GM13977 (cell line): ENCODE measurements at regions not wholly inside any gene's neighbourhood (a gene's known extent, or its start where the extent isn't known, plus 50 kb on each side); places are given as distances from the start of the nearest gene placed in this dataset.

Experiments
- DNase-seq: peaks from one replicate; pipeline ENCODE4 v3.0.0; 2012; ENCODE audit warnings: low spot score
- in situ Hi-C: fragments of 300-500 bp; cut with MboI; formaldehyde crosslinking; loops from one replicate; pipeline ENCODE4 v1.12.0; 2022; ENCODE audit warnings: low sequenced_read_pairs, low pct_unique_long_range_greater_than_20kb, mixed read lengths, inconsistent platforms; ENCODE audit not compliant: unreplicated experiment
- TF ChIP-seq, protein P1 (sequence below): IDR thresholded peaks from 2 replicates; pipeline ENCODE4 v1.5.1; 2012; ENCODE audit warnings: mild to moderate bottlenecking, control low read depth; ENCODE audit not compliant: insufficient read depth; ENCODE audit errors: extremely low read depth, missing control alignments

DNA sequence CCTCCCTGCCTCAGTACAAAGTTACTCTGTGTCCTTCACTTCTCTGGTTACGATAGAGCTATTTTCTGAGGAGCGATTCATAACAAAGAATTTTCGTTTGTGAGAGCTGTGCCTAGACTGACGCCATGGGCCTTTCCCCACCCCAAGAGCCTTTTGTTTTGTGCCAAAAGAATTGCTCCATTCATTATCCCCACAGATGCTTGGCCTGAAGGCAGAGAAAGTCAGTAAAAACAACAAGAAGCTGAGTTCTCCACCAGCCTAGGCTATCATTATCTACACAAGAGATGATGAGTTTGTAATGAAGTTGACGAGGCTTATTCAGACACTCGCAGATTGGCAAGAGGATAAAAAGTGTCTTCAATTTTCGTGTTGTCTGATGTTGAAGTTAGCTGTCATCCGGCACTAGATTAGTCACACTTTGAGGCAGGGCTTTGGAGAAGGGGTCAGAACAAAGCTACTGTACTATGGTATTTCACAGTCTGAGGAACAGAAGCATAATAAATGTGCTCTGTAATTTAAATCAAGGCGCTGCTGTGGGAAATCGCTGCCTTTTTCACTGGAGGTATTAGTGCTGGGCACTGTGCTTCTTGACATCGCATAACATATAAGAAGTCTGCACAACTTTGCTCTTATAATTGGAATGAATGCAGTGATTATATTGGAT lies 278.4 kb upstream of the FIGN start:
- TF ChIP-seq, protein P1, sequence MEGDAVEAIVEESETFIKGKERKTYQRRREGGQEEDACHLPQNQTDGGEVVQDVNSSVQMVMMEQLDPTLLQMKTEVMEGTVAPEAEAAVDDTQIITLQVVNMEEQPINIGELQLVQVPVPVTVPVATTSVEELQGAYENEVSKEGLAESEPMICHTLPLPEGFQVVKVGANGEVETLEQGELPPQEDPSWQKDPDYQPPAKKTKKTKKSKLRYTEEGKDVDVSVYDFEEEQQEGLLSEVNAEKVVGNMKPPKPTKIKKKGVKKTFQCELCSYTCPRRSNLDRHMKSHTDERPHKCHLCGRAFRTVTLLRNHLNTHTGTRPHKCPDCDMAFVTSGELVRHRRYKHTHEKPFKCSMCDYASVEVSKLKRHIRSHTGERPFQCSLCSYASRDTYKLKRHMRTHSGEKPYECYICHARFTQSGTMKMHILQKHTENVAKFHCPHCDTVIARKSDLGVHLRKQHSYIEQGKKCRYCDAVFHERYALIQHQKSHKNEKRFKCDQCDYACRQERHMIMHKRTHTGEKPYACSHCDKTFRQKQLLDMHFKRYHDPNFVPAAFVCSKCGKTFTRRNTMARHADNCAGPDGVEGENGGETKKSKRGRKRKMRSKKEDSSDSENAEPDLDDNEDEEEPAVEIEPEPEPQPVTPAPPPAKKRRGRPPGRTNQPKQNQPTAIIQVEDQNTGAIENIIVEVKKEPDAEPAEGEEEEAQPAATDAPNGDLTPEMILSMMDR = no peak
- in situ Hi-C loops = no loop called here
- no peak for DNase-seq

DNA sequence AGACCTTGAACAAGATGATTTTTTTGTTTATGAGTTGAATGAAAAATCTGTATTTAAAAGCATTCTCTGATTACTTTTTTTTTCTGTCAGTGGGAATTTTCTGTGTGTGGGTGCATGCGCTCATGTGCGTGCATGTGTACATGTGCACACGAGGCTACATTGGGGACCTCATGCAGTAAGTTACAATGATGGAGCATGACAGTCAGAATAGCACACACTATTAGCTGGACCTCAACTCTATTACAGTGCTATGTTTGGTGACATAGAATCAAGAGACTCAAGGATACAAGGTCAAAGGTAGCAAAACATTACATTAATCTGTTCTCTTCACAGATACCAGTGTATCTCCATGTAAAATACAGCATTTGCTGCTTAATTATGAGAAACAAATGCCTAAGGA lies 276.8 kb upstream of the FIGN start:
- DNase-seq = no peak
- TF ChIP-seq, protein P1 = no peak
- in situ Hi-C loops = no loop called here

GRCh38 chr2:164009756-164010337 lies 274.0 kb upstream of the FIGN start:
- no peak for DNase-seq
- in situ Hi-C loops = no loop called here
- TF ChIP-seq, protein P1 = no peak

DNA sequence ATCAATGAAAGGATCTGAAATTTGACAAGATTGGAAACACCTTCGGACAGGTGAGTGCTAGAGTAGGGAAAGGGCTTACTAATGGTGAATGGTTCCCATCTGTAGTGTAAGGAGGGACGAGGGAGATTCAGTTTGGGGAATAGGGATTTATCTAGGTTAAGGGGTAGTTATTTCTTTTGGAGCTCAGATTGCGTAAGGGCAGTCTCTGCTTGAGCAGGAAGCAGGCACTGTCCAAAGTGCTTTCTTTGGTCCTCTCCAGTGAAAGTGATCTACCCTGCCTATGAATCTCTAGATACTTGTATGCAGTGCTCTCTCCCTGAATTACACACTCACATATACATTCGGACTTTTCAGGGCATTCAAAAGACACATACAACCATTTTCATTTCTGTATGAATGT lies 272.9 kb upstream of the FIGN start:
- in situ Hi-C loops = no loop called here
- no peak for DNase-seq
- TF ChIP-seq, protein P1 = no peak

DNA sequence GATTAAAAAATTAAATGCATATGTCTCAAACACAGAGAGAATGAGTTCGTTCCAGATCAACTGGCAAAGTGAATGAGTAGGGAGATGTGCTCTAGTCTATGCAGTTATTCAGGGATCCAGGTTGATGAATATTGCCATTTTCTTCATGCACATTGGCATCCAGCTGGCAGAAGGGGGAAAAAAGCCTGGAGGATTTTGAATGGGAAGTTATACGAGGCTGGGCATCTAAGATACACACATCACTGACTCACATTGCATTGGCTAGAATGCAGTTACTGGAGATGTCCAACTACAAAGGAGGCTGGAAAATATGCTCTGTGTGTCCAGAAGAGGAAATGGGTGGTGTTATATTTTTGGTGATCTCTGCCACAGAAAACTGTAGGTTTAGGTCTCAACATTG lies 270.9 kb upstream of the FIGN start:
- no peak for DNase-seq
- in situ Hi-C loops = no loop called here
- TF ChIP-seq, protein P1 = no peak

DNA sequence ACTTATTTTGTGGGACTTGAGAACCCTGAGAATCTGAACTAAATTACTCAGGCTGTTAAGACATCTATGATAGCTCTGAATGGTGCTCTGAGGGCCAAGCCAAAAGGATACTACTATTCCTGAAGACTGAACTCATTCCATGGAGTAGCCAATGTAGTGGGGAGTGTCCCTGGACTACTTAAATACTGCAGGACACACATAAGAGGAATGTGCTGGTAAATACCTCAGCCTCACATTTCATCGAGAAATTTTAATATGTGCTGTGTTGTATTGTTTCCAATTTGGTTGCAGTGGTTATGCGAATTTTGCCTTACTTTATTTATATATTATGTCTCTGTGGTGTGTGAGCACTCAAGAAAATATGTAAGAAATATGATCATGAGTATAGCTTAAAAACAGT lies 264.4 kb upstream of the FIGN start:
- in situ Hi-C loops = no loop called here
- TF ChIP-seq, protein P1 = no peak
- no peak for DNase-seq
